ENCODE measurements at regions not wholly inside any gene's neighbourhood (a gene's known extent, or its start where the extent isn't known, plus 50 kb on each side); places are given as distances from the start of the nearest gene placed in this dataset.

DNA sequence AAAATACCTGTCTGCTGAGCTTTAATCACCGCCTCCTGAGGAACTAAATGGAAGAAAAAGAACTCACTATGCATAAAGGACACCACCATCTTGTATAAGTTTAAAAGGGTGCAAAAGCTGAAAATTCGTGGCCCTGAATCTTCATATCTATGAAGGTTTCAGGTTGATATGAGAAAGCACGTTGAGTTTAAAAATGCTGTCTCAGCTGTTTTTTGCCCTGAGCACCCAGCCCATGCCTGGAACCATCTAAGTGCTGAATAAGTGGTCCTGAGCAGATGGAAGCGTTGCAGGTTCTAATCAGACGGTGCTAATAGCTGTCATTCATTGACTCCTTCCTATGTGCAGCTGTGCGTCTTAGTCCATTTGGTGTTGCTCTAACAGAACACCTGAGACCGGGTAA is 467.4 kb downstream of the EIPR1 start:
- no peaks in the 10 kb centered on the region for H4K20me1 ChIP-seq (ENCODE audit: low read depth, low read length)
- no peak overlapping the region for H3K4me3 ChIP-seq (ENCODE audit: insufficient read depth, low read length, poor library complexity, severe bottlenecking)
- H3K27me3 ChIP-seq (ENCODE audit: low read length), result no peaks in the 10 kb centered on the region
- no peaks in the 10 kb centered on the region for H3F3A ChIP-seq (ENCODE audit: insufficient read depth)
- no peaks in the 10 kb centered on the region for H3K36me3 ChIP-seq (ENCODE audit: low read length)
- H3K9ac ChIP-seq (ENCODE audit: low read length), result no peak overlapping the region
- TF ChIP-seq EZH2phosphoT487 (conservative IDR thresholded peaks at IDR 0.05; ENCODE audit: low read length), result no peak
- TF ChIP-seq, protein P1, sequence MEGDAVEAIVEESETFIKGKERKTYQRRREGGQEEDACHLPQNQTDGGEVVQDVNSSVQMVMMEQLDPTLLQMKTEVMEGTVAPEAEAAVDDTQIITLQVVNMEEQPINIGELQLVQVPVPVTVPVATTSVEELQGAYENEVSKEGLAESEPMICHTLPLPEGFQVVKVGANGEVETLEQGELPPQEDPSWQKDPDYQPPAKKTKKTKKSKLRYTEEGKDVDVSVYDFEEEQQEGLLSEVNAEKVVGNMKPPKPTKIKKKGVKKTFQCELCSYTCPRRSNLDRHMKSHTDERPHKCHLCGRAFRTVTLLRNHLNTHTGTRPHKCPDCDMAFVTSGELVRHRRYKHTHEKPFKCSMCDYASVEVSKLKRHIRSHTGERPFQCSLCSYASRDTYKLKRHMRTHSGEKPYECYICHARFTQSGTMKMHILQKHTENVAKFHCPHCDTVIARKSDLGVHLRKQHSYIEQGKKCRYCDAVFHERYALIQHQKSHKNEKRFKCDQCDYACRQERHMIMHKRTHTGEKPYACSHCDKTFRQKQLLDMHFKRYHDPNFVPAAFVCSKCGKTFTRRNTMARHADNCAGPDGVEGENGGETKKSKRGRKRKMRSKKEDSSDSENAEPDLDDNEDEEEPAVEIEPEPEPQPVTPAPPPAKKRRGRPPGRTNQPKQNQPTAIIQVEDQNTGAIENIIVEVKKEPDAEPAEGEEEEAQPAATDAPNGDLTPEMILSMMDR (IDR thresholded peaks at IDR 0.05; ENCODE audit: insufficient read depth, low read length, poor library complexity, severe bottlenecking), result no peak
- no peak overlapping the region for H3K4me2 ChIP-seq (ENCODE audit: low read depth, low read length, poor library complexity, severe bottlenecking)
- H3K27ac ChIP-seq (ENCODE audit: low read depth, low read length), result no peak overlapping the region
- H3K9me3 ChIP-seq (ENCODE audit: insufficient read depth, low read length), result no peaks in the 10 kb centered on the region
- no peaks in the 10 kb centered on the region for H3K79me2 ChIP-seq (ENCODE audit: insufficient read depth, low read length)
- no peaks in the 10 kb centered on the region for H3K9me2 ChIP-seq (replicated peaks; ENCODE audit: insufficient read depth, low read length)
- H2AFZ ChIP-seq (ENCODE audit: low read depth, low read length, severe bottlenecking), result no peak overlapping the region

DNA sequence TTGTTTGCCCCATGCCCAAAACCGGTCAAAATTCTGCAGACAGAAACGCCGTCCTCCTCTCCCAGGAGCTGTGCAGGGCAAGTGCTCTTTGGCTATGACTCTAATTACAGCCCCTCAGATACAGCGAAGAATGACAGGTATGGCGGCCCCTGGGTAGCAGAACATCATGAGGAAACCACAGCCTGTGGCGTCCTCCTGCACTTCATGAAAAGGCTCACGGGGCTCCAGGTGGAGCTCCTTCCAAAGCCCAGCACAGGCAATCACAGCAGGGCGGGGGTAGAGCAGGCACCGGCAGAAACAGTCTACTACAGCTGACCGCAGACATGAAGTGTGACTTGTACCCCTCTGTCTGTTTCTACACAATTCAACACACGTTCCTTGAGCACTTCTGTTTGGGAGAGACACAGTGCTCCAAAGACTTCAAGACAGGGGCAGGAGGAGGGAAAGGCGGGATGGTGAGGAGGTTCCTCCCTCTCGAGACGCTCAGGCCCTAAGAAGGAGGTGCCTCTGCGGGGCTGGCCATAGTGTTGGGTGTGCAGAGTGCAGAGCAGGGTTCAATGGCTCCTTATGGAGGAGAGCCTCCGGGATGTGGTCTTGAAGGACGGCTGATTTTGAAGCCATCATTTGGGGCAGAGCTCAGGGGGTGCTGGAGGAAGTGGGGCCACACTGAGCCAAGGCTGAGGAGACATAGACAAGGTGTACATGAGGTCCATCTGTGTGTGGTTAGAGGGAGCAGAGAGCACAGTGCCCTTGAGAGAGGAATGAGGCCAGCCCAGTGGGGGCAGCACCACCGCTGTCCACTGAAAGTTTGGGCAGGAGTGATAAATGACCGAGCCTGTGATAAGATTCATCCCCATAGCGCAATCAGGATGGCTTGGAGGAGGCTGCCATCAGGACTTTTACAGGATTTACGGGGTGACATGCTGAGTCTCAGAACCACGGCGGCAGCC is 468.3 kb downstream of the EIPR1 start:
- no peak overlapping the region for H3K27ac ChIP-seq (ENCODE audit: low read depth, low read length)
- H4K20me1 ChIP-seq (ENCODE audit: low read depth, low read length), result no peaks in the 10 kb centered on the region
- no peaks in the 10 kb centered on the region for H3K79me2 ChIP-seq (ENCODE audit: insufficient read depth, low read length)
- no peaks in the 10 kb centered on the region for H3K9me3 ChIP-seq (ENCODE audit: insufficient read depth, low read length)
- H3K9me2 ChIP-seq (replicated peaks; ENCODE audit: insufficient read depth, low read length), result no peaks in the 10 kb centered on the region
- no peaks in the 10 kb centered on the region for H3K27me3 ChIP-seq (ENCODE audit: low read length)
- no peak overlapping the region for H3K4me2 ChIP-seq (ENCODE audit: low read depth, low read length, poor library complexity, severe bottlenecking)
- TF ChIP-seq, protein P1 (IDR thresholded peaks at IDR 0.05; ENCODE audit: insufficient read depth, low read length, poor library complexity, severe bottlenecking), result no peak
- TF ChIP-seq EZH2phosphoT487 (conservative IDR thresholded peaks at IDR 0.05; ENCODE audit: low read length), result no peak
- H3F3A ChIP-seq (ENCODE audit: insufficient read depth), result no peaks in the 10 kb centered on the region
- no peak overlapping the region for H2AFZ ChIP-seq (ENCODE audit: low read depth, low read length, severe bottlenecking)
- no peak overlapping the region for H3K9ac ChIP-seq (ENCODE audit: low read length)
- H3K4me3 ChIP-seq (ENCODE audit: insufficient read depth, low read length, poor library complexity, severe bottlenecking), result no peak overlapping the region
- no peaks in the 10 kb centered on the region for H3K36me3 ChIP-seq (ENCODE audit: low read length)

- Histone ChIP-seq H3K4me2 (ENCODE audit: low read depth, low read length, poor library complexity, severe bottlenecking) (no peak overlapping the region), H3K9me3 (ENCODE audit: insufficient read depth, low read length) (no peaks in the 10 kb centered on the region), H3F3A (ENCODE audit: insufficient read depth) (no peaks in the 10 kb centered on the region), H3K4me3 (ENCODE audit: insufficient read depth, low read length, poor library complexity, severe bottlenecking) (no peak overlapping the region), H3K79me2 (ENCODE audit: insufficient read depth, low read length) (no peaks in the 10 kb centered on the region), H3K9me2 (replicated peaks; ENCODE audit: insufficient read depth, low read length) (no peaks in the 10 kb centered on the region), H4K20me1 (ENCODE audit: low read depth, low read length) (no peaks in the 10 kb centered on the region), H3K9ac (ENCODE audit: low read length) (no peak overlapping the region), H3K27me3 (ENCODE audit: low read length) (no peaks in the 10 kb centered on the region), H3K36me3 (ENCODE audit: low read length) (no peaks in the 10 kb centered on the region), H2AFZ (ENCODE audit: low read depth, low read length, severe bottlenecking) (no peak overlapping the region), H3K27ac (ENCODE audit: low read depth, low read length) (no peak overlapping the region)
- no peak for TF ChIP-seq EZH2phosphoT487 (conservative IDR thresholded peaks at IDR 0.05; ENCODE audit: low read length)
- TF ChIP-seq, protein P1 (IDR thresholded peaks at IDR 0.05; ENCODE audit: insufficient read depth, low read length, poor library complexity, severe bottlenecking), result no peak
Observed at GRCh38 chr2:2906091-2906490, 471.5 kb downstream of the EIPR1 start.

Measured in SU-DHL-6 (cell line).